OCI-LY3 (cell line): ENCODE measurements at regions not wholly inside any gene's neighbourhood (a gene's known extent, or its start where the extent isn't known, plus 50 kb on each side); places are given as distances from the start of the nearest gene placed in this dataset.

ENCODE experiments used
- CTCF ChIP-seq: fragments of 200-600, 300-600 bp; sonication (generic); IDR thresholded peaks from 2 replicates; pipeline ENCODE4 v1.5.1; 2014; ENCODE audit warnings: antibody characterized with exemption, low read length, low read depth
- EZH2phosphoT487 ChIP-seq: fragments of 200-600 bp; shearing (Covaris generic); IDR thresholded peaks from 2 replicates; pipeline ENCODE4 v1.6.1; 2018; ENCODE audit warnings: antibody characterized with exemption, mixed run types, low read depth

- TF ChIP-seq CTCF, result no peak
- no peak for TF ChIP-seq EZH2phosphoT487
Measured at GRCh38 chr9:135373151-135373685, 106.4 kb upstream of the PPP1R26 start.
